GM12878 (cell line): ENCODE measurements at regions not wholly inside any gene's neighbourhood (a gene's known extent, or its start where the extent isn't known, plus 50 kb on each side); places are given as distances from the start of the nearest gene placed in this dataset.

Source experiments
- CEBPB ChIP-seq, 2 experiments: fragments of 150-350 bp in 1 of 2; IDR thresholded peaks; 2 replicates each; pipeline ENCODE4 v1.6.1; 2012 to 2014; ENCODE audit warnings: low read depth in 2 of 2, low read length in 2 of 2, borderline replicate concordance in 1 of 2, inconsistent platforms in 1 of 2
- ETV6 ChIP-seq, 2 experiments: fragments of 450-650 bp in 1 of 2; IDR thresholded peaks in 1 of 2; conservative IDR thresholded peaks in 1 of 2; 2 replicates each; pipeline ENCODE4 v1.6.1; 2014; ENCODE audit warnings: antibody characterized with exemption in 1 of 2, borderline replicate concordance in 1 of 2, low read depth in 1 of 2, mild to moderate bottlenecking in 1 of 2, moderate library complexity in 1 of 2
- FOXK2 ChIP-seq: fragments of 450-650 bp; IDR thresholded peaks from 2 replicates; pipeline ENCODE4 v1.6.1; 2017; ENCODE audit warnings: mild to moderate bottlenecking, moderate library complexity
- GABPA ChIP-seq: IDR thresholded peaks from 2 replicates; pipeline ENCODE4 v1.6.1; 2014; ENCODE audit warnings: antibody characterized with exemption, low read depth, mild to moderate bottlenecking, inconsistent platforms
- HCFC1 ChIP-seq: fragments of 150-350 bp; IDR thresholded peaks from 2 replicates; pipeline ENCODE4 v1.6.1; 2014; ENCODE audit warnings: low read length
- NFYB ChIP-seq: IDR thresholded peaks from 2 replicates; pipeline ENCODE4 v1.6.1; 2011; ENCODE audit warnings: low read depth, mild to moderate bottlenecking, low read length, improper control_type of control experiment, moderate library complexity; ENCODE audit not compliant: insufficient read depth
- POLR2A ChIP-seq: IDR thresholded peaks from 2 replicates; pipeline ENCODE4 v1.6.1; 2011; ENCODE audit warnings: low read depth, mild to moderate bottlenecking, low read length
- RELA ChIP-seq: fragments of 450-650 bp; IDR thresholded peaks from 2 replicates; pipeline ENCODE4 v1.8.0; 2014; ENCODE audit warnings: borderline replicate concordance; ENCODE audit not compliant: partially characterized antibody
- WRNIP1 ChIP-seq: IDR thresholded peaks from 2 replicates; pipeline ENCODE4 v1.6.1; 2011; ENCODE audit warnings: low read depth, low read length, improper control_type of control experiment, borderline replicate concordance
- ZNF24 ChIP-seq: fragments of 450-650 bp; IDR thresholded peaks from 2 replicates; pipeline ENCODE4 v1.6.1; 2017; ENCODE audit warnings: antibody characterized with exemption, mild to moderate bottlenecking
- ZNF274 ChIP-seq: IDR thresholded peaks from one replicate; pipeline ENCODE4 v1.8.0; 2011; ENCODE audit not compliant: insufficient read length, insufficient read depth
- ZNF384 ChIP-seq: IDR thresholded peaks from 2 replicates; pipeline ENCODE4 v1.6.1; 2012; ENCODE audit warnings: low read depth, mild to moderate bottlenecking, low read length, improper control_type of control experiment, borderline replicate concordance
- TF ChIP-seq, protein P1 (sequence below), 3 experiments: IDR thresholded peaks in 2 of 3; conservative IDR thresholded peaks in 1 of 3; 2 replicates each; pipeline ENCODE4 v1.5.1; 2011; ENCODE audit warnings: low read depth in 3 of 3, low read length in 3 of 3, mild to moderate bottlenecking in 3 of 3, control low read depth in 2 of 3, moderate library complexity in 2 of 3, inconsistent platforms in 1 of 3, mixed read lengths in 1 of 3; ENCODE audit not compliant: control insufficient read depth in 2 of 3, insufficient read depth in 1 of 3; ENCODE audit errors: extremely low read depth in 1 of 3

- no peak for TF ChIP-seq ZNF24
- TF ChIP-seq POLR2A, result no peak
- TF ChIP-seq, protein P1, sequence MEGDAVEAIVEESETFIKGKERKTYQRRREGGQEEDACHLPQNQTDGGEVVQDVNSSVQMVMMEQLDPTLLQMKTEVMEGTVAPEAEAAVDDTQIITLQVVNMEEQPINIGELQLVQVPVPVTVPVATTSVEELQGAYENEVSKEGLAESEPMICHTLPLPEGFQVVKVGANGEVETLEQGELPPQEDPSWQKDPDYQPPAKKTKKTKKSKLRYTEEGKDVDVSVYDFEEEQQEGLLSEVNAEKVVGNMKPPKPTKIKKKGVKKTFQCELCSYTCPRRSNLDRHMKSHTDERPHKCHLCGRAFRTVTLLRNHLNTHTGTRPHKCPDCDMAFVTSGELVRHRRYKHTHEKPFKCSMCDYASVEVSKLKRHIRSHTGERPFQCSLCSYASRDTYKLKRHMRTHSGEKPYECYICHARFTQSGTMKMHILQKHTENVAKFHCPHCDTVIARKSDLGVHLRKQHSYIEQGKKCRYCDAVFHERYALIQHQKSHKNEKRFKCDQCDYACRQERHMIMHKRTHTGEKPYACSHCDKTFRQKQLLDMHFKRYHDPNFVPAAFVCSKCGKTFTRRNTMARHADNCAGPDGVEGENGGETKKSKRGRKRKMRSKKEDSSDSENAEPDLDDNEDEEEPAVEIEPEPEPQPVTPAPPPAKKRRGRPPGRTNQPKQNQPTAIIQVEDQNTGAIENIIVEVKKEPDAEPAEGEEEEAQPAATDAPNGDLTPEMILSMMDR (IDR thresholded peaks at IDR 0.05 in 2 of 3, conservative IDR thresholded peaks at IDR 0.05 in 1 of 3; ENCODE audit: control insufficient read depth in 2 of 3, extremely low read depth in 1 of 3, insufficient read depth in 1 of 3, low read depth in 3 of 3, low read length in 3 of 3), result no peak
- no peak for TF ChIP-seq HCFC1
- no peak for TF ChIP-seq NFYB
- TF ChIP-seq CEBPB (IDR thresholded peaks at IDR 0.05; ENCODE audit: borderline replicate concordance in 1 of 2, low read depth in 2 of 2, low read length in 2 of 2), result no peak
- TF ChIP-seq ETV6 (conservative IDR thresholded peaks at IDR 0.05 in 1 of 2, IDR thresholded peaks at IDR 0.05 in 1 of 2; ENCODE audit: borderline replicate concordance in 1 of 2, low read depth in 1 of 2), result no peak
- TF ChIP-seq RELA, result no peak
- no peak for TF ChIP-seq WRNIP1
- no peak for TF ChIP-seq GABPA
- no peak for TF ChIP-seq ZNF384
- TF ChIP-seq FOXK2, result no peak
- TF ChIP-seq ZNF274, result no peak
These were observed 527.5 kb downstream of the RFC3 start for GRCh38 chr13:34345258-34345965.
